KMS-11 (cell line): ENCODE measurements at regions not wholly inside any gene's neighbourhood (a gene's known extent, or its start where the extent isn't known, plus 50 kb on each side); places are given as distances from the start of the nearest gene placed in this dataset.

ENCODE experiments used
- H2AFZ ChIP-seq: fragments of 200-600 bp; sonication (generic); 2 replicates; pipeline ENCODE4 v1.6.1; 2016; ENCODE audit warnings: antibody characterized with exemption, mixed run types, low read depth
- H3K27ac ChIP-seq: fragments of 200-600 bp; sonication (generic); 2 replicates; pipeline ENCODE4 v1.6.1; 2016; ENCODE audit warnings: mild to moderate bottlenecking, mixed run types
- H3K27me3 ChIP-seq: fragments of 200-600 bp; sonication (generic); 2 replicates; pipeline ENCODE4 v1.6.1; 2017; ENCODE audit warnings: mild to moderate bottlenecking, low read depth, mixed run types, moderate library complexity; ENCODE audit not compliant: insufficient read depth
- H3K36me3 ChIP-seq: fragments of 200-600 bp; sonication (generic); 2 replicates; pipeline ENCODE4 v1.6.1; 2017; ENCODE audit warnings: mild to moderate bottlenecking, mixed run types; ENCODE audit not compliant: insufficient read depth
- H3K4me1 ChIP-seq: fragments of 200-600 bp; sonication (generic); 2 replicates; pipeline ENCODE4 v1.6.1; 2016; ENCODE audit warnings: mild to moderate bottlenecking, low read depth, mixed run types; ENCODE audit not compliant: poor library complexity, severe bottlenecking
- H3K4me2 ChIP-seq: fragments of 200-600 bp; sonication (generic); 2 replicates; pipeline ENCODE4 v1.7.0; 2016; ENCODE audit warnings: mild to moderate bottlenecking, mixed run types
- H3K4me3 ChIP-seq: fragments of 200-600 bp; sonication (generic); IDR thresholded peaks from 2 replicates; pipeline ENCODE4 v1.6.1; 2017; ENCODE audit warnings: low read depth, low read length, mixed read lengths; ENCODE audit not compliant: insufficient read depth
- H3K79me2 ChIP-seq: fragments of 200-600 bp; sonication (generic); 2 replicates; pipeline ENCODE4 v1.6.1; 2016; ENCODE audit warnings: low read depth, mixed run types; ENCODE audit not compliant: insufficient read depth
- H3K9ac ChIP-seq: fragments of 200-600 bp; sonication (generic); 2 replicates; pipeline ENCODE4 v1.6.1; 2016; ENCODE audit warnings: mild to moderate bottlenecking, mixed run types
- H4K20me1 ChIP-seq: fragments of 200-600 bp; sonication (generic); 2 replicates; pipeline ENCODE4 v1.6.1; 2016; ENCODE audit warnings: mild to moderate bottlenecking, mixed run types; ENCODE audit not compliant: insufficient read depth
- TF ChIP-seq, protein P1 (sequence below): fragments of 200-600 bp; sonication (generic); conservative IDR thresholded peaks from 2 replicates; pipeline ENCODE4 v1.6.1; 2017; ENCODE audit warnings: low read depth, mild to moderate bottlenecking, antibody characterized with exemption, low read length, moderate library complexity, mixed read lengths

DNA sequence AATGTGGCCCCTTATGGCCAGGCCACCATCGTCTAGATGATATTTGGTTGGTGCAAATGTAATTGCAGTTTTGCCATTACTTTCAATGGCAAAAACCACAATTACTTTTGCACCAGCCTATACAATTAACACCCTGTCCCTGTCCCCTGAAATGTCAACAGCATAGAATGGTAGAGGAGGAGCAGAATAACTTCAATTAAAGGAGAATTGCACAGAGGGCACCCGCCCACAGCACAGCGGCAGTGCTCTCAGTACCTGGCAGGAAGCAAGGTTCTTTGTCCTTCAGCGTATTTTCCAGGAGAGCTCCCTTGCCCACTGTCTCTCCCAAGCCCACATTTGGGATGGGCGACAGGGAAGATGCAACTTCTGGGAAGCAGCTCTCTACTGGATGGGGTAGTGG, 115.3 kb downstream of the TRIM29 start:
- Histone ChIP-seq H4K20me1 (no peaks in the 10 kb centered on the region), H3K79me2 (no peaks in the 10 kb centered on the region), H3K27ac (no peak overlapping the region), H3K9ac (no peak overlapping the region), H2AFZ (no peak overlapping the region), H3K4me3 (no peak overlapping the region), H3K27me3 (no peaks in the 10 kb centered on the region), H3K4me1 (no peaks in the 10 kb centered on the region), H3K36me3 (no peaks in the 10 kb centered on the region), H3K4me2 (no peak overlapping the region)
- TF ChIP-seq, protein P1, sequence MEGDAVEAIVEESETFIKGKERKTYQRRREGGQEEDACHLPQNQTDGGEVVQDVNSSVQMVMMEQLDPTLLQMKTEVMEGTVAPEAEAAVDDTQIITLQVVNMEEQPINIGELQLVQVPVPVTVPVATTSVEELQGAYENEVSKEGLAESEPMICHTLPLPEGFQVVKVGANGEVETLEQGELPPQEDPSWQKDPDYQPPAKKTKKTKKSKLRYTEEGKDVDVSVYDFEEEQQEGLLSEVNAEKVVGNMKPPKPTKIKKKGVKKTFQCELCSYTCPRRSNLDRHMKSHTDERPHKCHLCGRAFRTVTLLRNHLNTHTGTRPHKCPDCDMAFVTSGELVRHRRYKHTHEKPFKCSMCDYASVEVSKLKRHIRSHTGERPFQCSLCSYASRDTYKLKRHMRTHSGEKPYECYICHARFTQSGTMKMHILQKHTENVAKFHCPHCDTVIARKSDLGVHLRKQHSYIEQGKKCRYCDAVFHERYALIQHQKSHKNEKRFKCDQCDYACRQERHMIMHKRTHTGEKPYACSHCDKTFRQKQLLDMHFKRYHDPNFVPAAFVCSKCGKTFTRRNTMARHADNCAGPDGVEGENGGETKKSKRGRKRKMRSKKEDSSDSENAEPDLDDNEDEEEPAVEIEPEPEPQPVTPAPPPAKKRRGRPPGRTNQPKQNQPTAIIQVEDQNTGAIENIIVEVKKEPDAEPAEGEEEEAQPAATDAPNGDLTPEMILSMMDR: no peak

DNA sequence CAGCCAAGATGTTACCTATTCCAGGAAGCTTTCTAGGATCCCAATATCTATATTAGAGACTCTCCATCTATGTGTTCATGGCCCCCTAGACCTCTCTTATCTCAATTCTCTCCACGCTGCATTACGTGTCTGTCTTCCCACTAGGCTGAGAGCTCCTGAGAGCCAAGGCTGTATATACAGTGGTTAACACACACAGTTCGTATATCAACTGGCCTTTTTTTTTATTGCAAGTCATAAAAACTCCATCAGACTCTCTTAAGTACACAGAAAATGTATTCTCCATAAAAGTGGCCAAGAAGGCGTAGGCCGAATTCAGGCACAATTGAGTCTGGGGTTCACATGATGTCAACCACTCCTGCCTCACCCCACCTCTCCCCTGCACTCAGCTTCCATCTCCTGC, 115.9 kb downstream of the TRIM29 start:
- Histone ChIP-seq H3K4me2 (no peak overlapping the region), H3K79me2 (no peaks in the 10 kb centered on the region), H3K4me1 (no peaks in the 10 kb centered on the region), H3K27ac (no peak overlapping the region), H2AFZ (no peak overlapping the region), H4K20me1 (no peaks in the 10 kb centered on the region), H3K27me3 (no peaks in the 10 kb centered on the region), H3K4me3 (no peak overlapping the region), H3K36me3 (no peaks in the 10 kb centered on the region), H3K9ac (no peak overlapping the region)
- TF ChIP-seq, protein P1: no peak

DNA sequence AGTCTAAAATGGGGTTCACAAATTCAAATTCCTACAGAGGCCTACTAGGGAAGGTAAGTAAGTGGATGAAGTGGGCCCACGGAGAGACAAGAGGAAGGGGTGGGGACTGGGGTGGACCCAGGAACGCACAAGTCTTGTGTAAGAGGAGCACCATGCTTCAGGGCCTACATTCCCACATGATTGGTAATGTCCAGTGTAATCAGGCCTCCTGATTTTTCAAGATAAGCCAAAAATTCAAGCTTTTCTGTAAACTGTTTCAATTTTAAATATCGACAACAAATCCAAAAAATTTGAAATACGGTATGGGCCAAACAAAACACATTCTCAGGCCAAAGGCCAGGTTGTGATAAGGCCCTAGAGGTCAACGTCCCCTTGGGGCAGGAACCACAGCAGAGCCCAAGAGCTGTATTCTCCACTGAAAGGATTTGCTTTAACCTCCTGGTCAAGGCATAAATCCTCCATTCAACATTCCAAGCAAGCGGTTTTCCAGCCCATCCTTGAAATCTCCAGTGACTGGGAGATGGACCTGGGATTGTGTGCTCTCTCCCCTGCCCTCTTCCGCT, 116.4 kb downstream of the TRIM29 start:
- Histone ChIP-seq H3K79me2 (no peaks in the 10 kb centered on the region), H3K27ac (no peak overlapping the region), H3K9ac (no peak overlapping the region), H2AFZ (no peak overlapping the region), H3K36me3 (no peaks in the 10 kb centered on the region), H3K27me3 (no peaks in the 10 kb centered on the region), H3K4me2 (no peak overlapping the region), H3K4me3 (no peak overlapping the region), H4K20me1 (no peaks in the 10 kb centered on the region), H3K4me1 (no peaks in the 10 kb centered on the region)
- TF ChIP-seq, protein P1: no peak

DNA sequence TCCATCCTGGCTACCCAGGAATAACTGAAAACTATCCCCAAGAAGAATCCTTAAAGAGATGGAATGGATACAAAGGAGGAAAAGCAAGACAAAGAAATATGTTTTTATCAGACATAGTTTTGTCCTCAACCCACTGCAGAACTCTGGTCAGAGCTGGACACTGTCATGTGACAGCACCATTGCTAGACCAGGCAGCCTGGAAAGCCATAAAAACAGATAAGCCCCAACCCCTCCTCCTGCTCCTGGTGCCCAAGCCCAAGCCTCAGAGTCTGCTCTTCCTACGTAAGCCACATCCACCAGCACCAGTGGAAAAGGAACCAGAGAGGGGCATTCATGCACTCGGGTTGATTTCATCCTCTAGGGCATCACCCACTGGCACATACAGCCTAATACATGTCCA, 116.9 kb downstream of the TRIM29 start:
- no peak overlapping the region for H2AFZ ChIP-seq
- H3K36me3 ChIP-seq: no peaks in the 10 kb centered on the region
- H3K27me3 ChIP-seq: no peaks in the 10 kb centered on the region
- no peaks in the 10 kb centered on the region for H4K20me1 ChIP-seq
- TF ChIP-seq, protein P1: no peak
- H3K4me3 ChIP-seq: no peak overlapping the region
- H3K79me2 ChIP-seq: no peaks in the 10 kb centered on the region
- no peak overlapping the region for H3K4me2 ChIP-seq
- H3K9ac ChIP-seq: no peak overlapping the region
- H3K27ac ChIP-seq: no peak overlapping the region
- H3K4me1 ChIP-seq: no peaks in the 10 kb centered on the region
